CD4-positive, alpha-beta memory T cell (primary cell): ENCODE measurements at regions not wholly inside any gene's neighbourhood (a gene's known extent, or its start where the extent isn't known, plus 50 kb on each side); places are given as distances from the start of the nearest gene placed in this dataset.

Experiments used
- CTCF ChIA-PET: fragments of 350-600 bp; sonication (Branson Sonifier 250); formaldehyde crosslinking; loops from one replicate; lab custom pipeline; 2021; ENCODE audit warnings: inconsistent platforms; ENCODE audit not compliant: partially characterized antibody; lab: Charles Lee
- POLR2A ChIA-PET: fragments of 350-600 bp; sonication (Branson Sonifier 250); formaldehyde crosslinking; loops from one replicate; lab custom pipeline; 2021; ENCODE audit not compliant: partially characterized antibody; lab: Charles Lee
- DNase-seq, 5 donors: peaks; one replicate each; pipeline versions ENCODE4 v3.0.0 to v3.0.0-alpha.2; 2020 to 2022; ENCODE audit warnings: mixed read lengths in 1 of 5
- H3K27ac ChIP-seq: one replicate; pipeline ENCODE4 v1.7.0; 2013; ENCODE audit warnings: low read depth, low read length
- H3K27me3 ChIP-seq: 2 replicates; pipeline ENCODE4 v1.7.0; 2013; ENCODE audit warnings: mild to moderate bottlenecking, low read length, moderate library complexity; ENCODE audit not compliant: insufficient read depth
- H3K36me3 ChIP-seq: 2 replicates; pipeline ENCODE4 v1.7.0; 2013; ENCODE audit warnings: mild to moderate bottlenecking, low read length, moderate library complexity; ENCODE audit not compliant: insufficient read depth
- H3K4me1 ChIP-seq: 2 replicates; pipeline ENCODE4 v1.7.0; 2013; ENCODE audit warnings: mild to moderate bottlenecking, low read length, moderate library complexity; ENCODE audit not compliant: insufficient read depth
- H3K4me3 ChIP-seq, 2 donors: one replicate each; pipeline ENCODE4 v1.7.0; 2013; ENCODE audit warnings: low read length in 2 of 2, mild to moderate bottlenecking in 1 of 2
- H3K9me3 ChIP-seq, 2 donors: one replicate each; pipeline ENCODE4 v1.7.0; 2013; ENCODE audit warnings: low read length in 2 of 2, control low read depth in 1 of 2; ENCODE audit not compliant: control insufficient read depth in 1 of 2
- H3K27ac Mint-ChIP-seq, 7 donors: one replicate each; pipeline ENCODE4 v1.8.0; 2020 to 2021; ENCODE audit warnings: mixed read lengths in 7 of 7, mild to moderate bottlenecking in 6 of 7, inconsistent platforms in 3 of 7, moderate library complexity in 3 of 7
- H3K27me3 Mint-ChIP-seq, 2 donors: one replicate each; pipeline ENCODE4 v1.8.0; 2020 to 2021; ENCODE audit warnings: mixed read lengths in 2 of 2
- H3K36me3 Mint-ChIP-seq, 2 donors: one replicate each; pipeline ENCODE4 v1.8.0; 2020 to 2021; ENCODE audit warnings: mixed read lengths in 2 of 2, inconsistent platforms in 1 of 2, mild to moderate bottlenecking in 1 of 2
- H3K4me1 Mint-ChIP-seq, 4 donors: one replicate each; pipeline ENCODE4 v1.8.0; 2020 to 2021; ENCODE audit warnings: mixed read lengths in 4 of 4, mild to moderate bottlenecking in 1 of 4
- H3K4me3 Mint-ChIP-seq, 8 donors: one replicate each; pipeline ENCODE4 v1.8.0; 2020 to 2021; ENCODE audit warnings: mixed read lengths in 8 of 8, mild to moderate bottlenecking in 7 of 8, moderate library complexity in 6 of 8, inconsistent platforms in 3 of 8
- H3K9me3 Mint-ChIP-seq, 8 donors: one replicate each; pipeline ENCODE4 v1.8.0; 2020 to 2021; ENCODE audit warnings: mixed read lengths in 8 of 8, mild to moderate bottlenecking in 5 of 8, inconsistent platforms in 3 of 8, moderate library complexity in 1 of 8
- intact Hi-C: fragments of 100-400 bp; cut with micrococcal nuclease; formaldehyde crosslinking; loops from one replicate; pipeline ENCODE4 v1.15.1; 2023

- intact Hi-C loops, result no loop called here
- no peaks in the 10 kb centered on the region for H3K36me3 Mint-ChIP-seq
- POLR2A ChIA-PET, result no interaction called here
Observed at GRCh38 chr6:133833949-133834359, 55.0 kb upstream of the TCF21 start.

GRCh38 chr6:133834472-133835170 lies 54.3 kb upstream of the TCF21 start:
- CTCF ChIA-PET, result interaction anchor here (1.9 to 2.1 kb wide), 2 partner anchors 17 to 262 kb away, joined by 6 to 8 read pairs; no protein-coding TSS in a partner anchor

More at GRCh38 chr6:133833949-133834359, 55.0 kb upstream of the TCF21 start:
- H3K4me3 Mint-ChIP-seq, result no peak overlapping the region
- peaks cover 15% of the 10 kb centered on the region in 2 donors for H3K27me3 Mint-ChIP-seq
- CTCF ChIA-PET, result interaction anchor here (1.5 to 2.1 kb wide), 2 partner anchors 16 to 263 kb away, joined by 3 to 8 read pairs; no protein-coding TSS in a partner anchor
- DNase-seq, result no peak
- peaks cover 0 to 8% (median 5%) of the 10 kb centered on the region in 4 donors for H3K4me1 Mint-ChIP-seq
- no peaks in the 10 kb centered on the region for H3K9me3 ChIP-seq
- peaks cover 0 to 1% (median 0%) of the 10 kb centered on the region in 8 donors for H3K9me3 Mint-ChIP-seq
- H3K27me3 ChIP-seq, result no peaks in the 10 kb centered on the region
- H3K4me3 ChIP-seq, result no peak overlapping the region
- H3K4me1 ChIP-seq, result no peaks in the 10 kb centered on the region
- H3K27ac Mint-ChIP-seq, result no peak overlapping the region
- no peaks in the 10 kb centered on the region for H3K36me3 ChIP-seq
- no peak overlapping the region for H3K27ac ChIP-seq

DNA sequence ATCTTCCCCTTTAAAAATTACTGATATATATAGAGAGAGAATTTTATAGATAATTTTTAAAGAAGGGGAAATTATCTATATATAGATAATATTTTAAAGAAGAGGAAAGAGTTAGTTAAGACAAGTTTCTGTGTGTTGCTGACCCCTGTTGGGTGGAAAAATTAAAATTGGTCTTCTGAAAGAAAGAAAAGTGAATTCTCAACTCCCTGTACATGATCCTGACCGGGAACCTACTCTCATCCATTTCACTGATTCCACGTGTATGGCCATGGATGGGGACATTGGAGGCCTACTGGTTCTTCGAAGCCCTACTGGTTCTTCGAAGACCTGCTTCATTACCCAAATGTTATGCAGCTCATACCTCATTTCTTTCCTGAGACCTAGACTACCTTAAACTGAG lies 53.0 kb upstream of the TCF21 start:
- no peak overlapping the region for H3K4me3 ChIP-seq
- Mint-ChIP-seq H3K4me3 (no peak overlapping the region), H3K9me3 (no peaks in the 10 kb centered on the region), H3K4me1 (peaks cover 0 to 8% (median 5%) of the 10 kb centered on the region in 4 donors), H3K27ac (no peak overlapping the region), H3K36me3 (no peaks in the 10 kb centered on the region), H3K27me3 (peaks cover 16 to 23% of the 10 kb centered on the region in 2 donors)
- ChIA-PET CTCF (interaction anchor here (1.9 kb wide), 1 partner anchor 261 kb away, joined by 6 read pairs; no protein-coding TSS in a partner anchor), POLR2A (no interaction called here)
- H3K27me3 ChIP-seq, result no peaks in the 10 kb centered on the region
- no peaks in the 10 kb centered on the region for H3K4me1 ChIP-seq
- no peaks in the 10 kb centered on the region for H3K9me3 ChIP-seq
- H3K27ac ChIP-seq, result no peak overlapping the region
- no peaks in the 10 kb centered on the region for H3K36me3 ChIP-seq
- no peak for DNase-seq
- intact Hi-C loops, result loop anchor here (2.0 kb wide), 2 partner anchors 81 to 261 kb away; no protein-coding TSS in a partner anchor

More at GRCh38 chr6:133834472-133835170, 54.3 kb upstream of the TCF21 start:
- H3K4me1 ChIP-seq, result no peaks in the 10 kb centered on the region
- H3K27me3 ChIP-seq, result no peaks in the 10 kb centered on the region
- Mint-ChIP-seq H3K4me3 (no peak overlapping the region), H3K27me3 (peaks cover 15 to 20% of the 10 kb centered on the region in 2 donors), H3K4me1 (peaks cover 0 to 8% (median 5%) of the 10 kb centered on the region in 4 donors), H3K36me3 (no peaks in the 10 kb centered on the region), H3K9me3 (peaks cover 0 to 1% (median 0%) of the 10 kb centered on the region in 8 donors), H3K27ac (no peak overlapping the region)
- H3K27ac ChIP-seq, result no peak overlapping the region
- DNase-seq, result no peak
- no peaks in the 10 kb centered on the region for H3K36me3 ChIP-seq
- POLR2A ChIA-PET, result no interaction called here
- H3K4me3 ChIP-seq, result no peak overlapping the region
- H3K9me3 ChIP-seq, result no peaks in the 10 kb centered on the region
- intact Hi-C loops, result no loop called here

DNA sequence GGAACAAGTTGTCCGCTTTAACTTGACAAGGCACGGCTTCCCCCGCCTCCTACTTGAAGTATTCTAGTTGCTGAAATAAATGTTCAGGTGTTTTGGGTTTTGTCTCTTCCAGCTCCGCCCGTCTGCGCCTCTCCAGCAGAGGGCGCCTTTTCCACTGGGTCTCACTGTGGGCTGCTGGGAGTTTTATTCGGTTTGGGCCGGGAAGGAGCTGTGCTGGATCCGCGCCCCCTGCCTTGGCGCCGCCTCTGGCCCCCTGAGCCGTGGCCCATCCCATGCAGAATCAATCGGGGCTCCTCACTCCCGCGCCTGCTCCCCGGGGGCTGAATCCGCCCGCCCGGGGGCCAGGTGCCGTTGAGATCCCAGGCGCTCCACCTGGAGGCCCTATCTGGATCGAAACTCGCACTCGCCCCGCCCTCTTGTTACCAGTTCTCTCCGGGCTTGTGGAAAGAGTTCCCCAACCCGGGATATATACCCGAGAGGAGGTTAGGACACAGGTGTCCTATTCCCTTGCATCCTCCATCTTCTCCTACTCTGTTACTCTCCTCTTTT lies 51.0 kb upstream of the TCF21 start:
- Histone ChIP-seq H3K27me3 (no peaks in the 10 kb centered on the region), H3K4me3 (peak overlapping the region in 1 of 2 donors; percentile 39), H3K27ac (no peak overlapping the region), H3K36me3 (no peaks in the 10 kb centered on the region), H3K4me1 (no peaks in the 10 kb centered on the region), H3K9me3 (no peaks in the 10 kb centered on the region)
- Mint-ChIP-seq H3K4me3 (peak overlapping the region; percentile 23 to 86 (median 68)), H3K27ac (no peak overlapping the region), H3K27me3 (peaks cover 11 to 20% of the 10 kb centered on the region in 2 donors), H3K4me1 (peaks cover 0 to 8% (median 5%) of the 10 kb centered on the region in 4 donors), H3K36me3 (no peaks in the 10 kb centered on the region), H3K9me3 (no peaks in the 10 kb centered on the region)
- peak in 4 of 5 donors; percentile 45 to 55 (median 50) for DNase-seq
- intact Hi-C loops, result loop anchor here (2.0 kb wide), 2 partner anchors 79 to 259 kb away; no protein-coding TSS in a partner anchor
- ChIA-PET CTCF (interaction anchor here (0.7 to 3.4 kb wide), 8 partner anchors 12 to 265 kb away, joined by 3 to 18 read pairs (median 5); no protein-coding TSS in a partner anchor), POLR2A (no interaction called here)
